ENCODE measurements at regions not wholly inside any gene's neighbourhood (a gene's known extent, or its start where the extent isn't known, plus 50 kb on each side); places are given as distances from the start of the nearest gene placed in this dataset.

- TF ChIP-seq CTCF (conservative IDR thresholded peaks at IDR 0.05; ENCODE audit: low read depth, low read length) (no peak), EZH2 (IDR thresholded peaks at IDR 0.05; ENCODE audit: borderline replicate concordance, low read depth, low read length, poor library complexity, severe bottlenecking) (no peak)
Measured at GRCh38 chr5:170169996-170170395, 62.8 kb upstream of the C5orf58 start.
